ENCODE measurements at regions not wholly inside any gene's neighbourhood (a gene's known extent, or its start where the extent isn't known, plus 50 kb on each side); places are given as distances from the start of the nearest gene placed in this dataset.

- TF ChIP-seq ZNF274 (IDR thresholded peaks at IDR 0.05; ENCODE audit: low read length) (no peak), ZNF274 (tag by site-specific recombination; IDR thresholded peaks at IDR 0.05; ENCODE audit: borderline replicate concordance) (no peak), MZF1 (tag by site-specific recombination; IDR thresholded peaks at IDR 0.05; ENCODE audit: borderline replicate concordance) (no peak), ZNF24 (tag by site-specific recombination; IDR thresholded peaks at IDR 0.05) (no peak), REST (tag by site-specific recombination; IDR thresholded peaks at IDR 0.05) (no peak), CTCF (tag by site-specific recombination; IDR thresholded peaks at IDR 0.05) (no peak), ELK4 (IDR thresholded peaks at IDR 0.05; ENCODE audit: borderline replicate concordance, low read depth, low read length) (no peak), WT1 (tag by site-specific recombination; IDR thresholded peaks at IDR 0.05) (no peak), TCF7L2 (IDR thresholded peaks at IDR 0.05; ENCODE audit: borderline replicate concordance, low read depth, low read length) (no peak), ZNF768 (tag by site-specific recombination; IDR thresholded peaks at IDR 0.05) (no peak), ZEB2 (tag by site-specific recombination; IDR thresholded peaks at IDR 0.05) (no peak), ZNF747 (tag by site-specific recombination; IDR thresholded peaks at IDR 0.05) (no peak), ZNF350 (tag by site-specific recombination; IDR thresholded peaks at IDR 0.05) (no peak)
These were observed 341.9 kb downstream of the GXYLT1 start for GRCh38 chr12:41802803-41803202.

Data from HEK293 (cell line).